GM19455 (cell line): ENCODE measurements at regions not wholly inside any gene's neighbourhood (a gene's known extent, or its start where the extent isn't known, plus 50 kb on each side); places are given as distances from the start of the nearest gene placed in this dataset.
"Not testable (repeated sequence)": the region's sequence is repeated elsewhere in the genome, so short reads cannot be mapped to it uniquely, and the experiment has no call there.

Experiments used
- ATAC-seq: cut with Tn5 transposase; IDR thresholded peaks from one replicate; pipeline ENCODE4 v1.9.1; 2021; ENCODE audit not compliant: unreplicated experiment

DNA sequence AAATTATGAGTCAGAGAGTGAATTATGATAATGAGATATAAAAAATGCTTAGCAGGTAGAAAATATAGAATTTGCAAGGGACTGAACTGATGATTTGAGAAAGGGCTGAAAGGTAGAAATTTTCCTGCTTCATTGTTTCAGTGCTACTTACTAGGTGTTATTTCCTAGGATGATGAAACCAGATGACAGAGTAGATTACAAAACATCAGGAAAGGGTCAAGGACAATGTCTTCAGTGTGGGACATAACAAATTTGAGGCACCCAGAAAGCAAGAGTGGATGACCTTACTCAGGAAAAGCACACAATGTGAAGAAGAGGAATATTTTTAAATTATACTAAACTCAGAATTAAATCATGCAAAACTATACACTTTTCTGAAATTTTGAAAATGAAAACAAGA is 102.1 kb downstream of the SHCBP1 start:
- ATAC-seq = no peak

DNA sequence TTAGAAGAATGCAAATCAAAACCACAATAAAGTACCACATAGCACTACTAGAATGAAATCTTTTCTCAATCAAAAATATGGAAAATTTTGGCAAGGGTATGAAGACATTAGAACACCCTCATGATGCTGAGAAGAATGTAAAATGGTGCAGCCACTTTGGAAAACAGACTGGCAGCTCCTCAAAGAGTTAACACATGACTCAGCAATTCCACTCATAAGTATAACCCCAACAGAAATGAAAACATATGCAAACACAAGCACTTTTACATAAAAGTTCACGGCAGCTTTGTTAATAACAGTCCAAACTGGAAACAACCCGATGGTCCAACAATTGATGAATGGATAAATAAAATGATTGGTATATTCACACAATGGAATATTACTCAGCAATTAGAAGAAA is 124.5 kb downstream of the SHCBP1 start:
- no peak for ATAC-seq

DNA sequence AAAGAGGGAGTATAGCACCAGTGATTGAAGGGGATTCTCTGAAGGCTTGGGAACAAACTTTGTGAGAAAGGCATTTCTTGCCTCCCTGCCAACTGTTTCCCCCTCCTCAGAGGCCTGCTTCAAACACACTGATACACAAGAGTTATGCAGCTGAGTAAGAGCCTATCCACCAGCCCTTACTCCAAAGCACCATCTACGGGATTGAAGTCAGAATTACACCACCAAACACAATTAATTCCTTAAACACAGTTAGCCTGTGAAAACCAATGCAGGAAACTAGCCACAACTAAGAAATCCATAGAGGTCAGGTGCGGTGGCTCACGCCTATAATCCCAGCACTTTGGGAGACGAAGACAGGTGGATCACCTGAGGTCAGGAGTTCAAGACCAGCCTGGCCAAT is 138.3 kb downstream of the SHCBP1 start:
- ATAC-seq = no peak

DNA sequence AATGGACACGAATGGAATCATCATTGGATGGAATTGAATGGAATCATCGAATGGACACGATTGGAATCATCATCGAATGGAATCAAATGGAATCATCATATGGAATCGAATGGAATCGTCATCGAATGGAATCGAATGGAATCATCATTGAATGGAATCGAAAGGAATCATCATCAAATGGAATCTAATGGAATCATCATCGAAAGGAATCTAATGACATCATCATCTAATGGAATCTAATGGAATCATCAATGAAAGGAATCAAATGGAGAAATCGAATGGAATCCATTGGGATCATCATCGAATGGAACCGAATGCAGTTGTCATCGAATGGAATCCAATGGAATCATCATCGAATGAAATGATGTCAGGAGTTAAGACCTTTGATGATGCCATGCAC is 154.9 kb downstream of the SHCBP1 start:
- no peak for ATAC-seq

DNA sequence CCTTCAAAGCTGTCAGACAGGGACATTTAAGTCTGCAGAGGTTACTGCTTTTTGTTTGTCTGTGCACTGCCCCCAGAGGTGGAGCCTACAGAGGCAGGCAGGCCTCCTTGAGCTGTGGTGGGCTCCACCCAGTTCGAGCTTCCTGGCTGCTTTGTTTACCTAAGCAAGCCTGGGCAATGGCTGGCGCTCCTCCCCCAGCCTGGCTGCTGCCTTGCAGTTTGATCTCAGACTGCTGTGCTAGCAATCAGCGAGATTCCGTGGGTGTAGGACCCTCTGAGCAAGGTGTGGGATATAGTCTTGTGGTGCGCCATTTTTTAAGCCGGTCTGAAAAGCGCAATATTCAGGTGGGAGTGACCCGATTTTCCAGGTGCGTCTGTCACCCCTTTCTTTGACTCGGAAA is 166.4 kb downstream of the SHCBP1 start:
- not testable (repeated sequence) for ATAC-seq

DNA sequence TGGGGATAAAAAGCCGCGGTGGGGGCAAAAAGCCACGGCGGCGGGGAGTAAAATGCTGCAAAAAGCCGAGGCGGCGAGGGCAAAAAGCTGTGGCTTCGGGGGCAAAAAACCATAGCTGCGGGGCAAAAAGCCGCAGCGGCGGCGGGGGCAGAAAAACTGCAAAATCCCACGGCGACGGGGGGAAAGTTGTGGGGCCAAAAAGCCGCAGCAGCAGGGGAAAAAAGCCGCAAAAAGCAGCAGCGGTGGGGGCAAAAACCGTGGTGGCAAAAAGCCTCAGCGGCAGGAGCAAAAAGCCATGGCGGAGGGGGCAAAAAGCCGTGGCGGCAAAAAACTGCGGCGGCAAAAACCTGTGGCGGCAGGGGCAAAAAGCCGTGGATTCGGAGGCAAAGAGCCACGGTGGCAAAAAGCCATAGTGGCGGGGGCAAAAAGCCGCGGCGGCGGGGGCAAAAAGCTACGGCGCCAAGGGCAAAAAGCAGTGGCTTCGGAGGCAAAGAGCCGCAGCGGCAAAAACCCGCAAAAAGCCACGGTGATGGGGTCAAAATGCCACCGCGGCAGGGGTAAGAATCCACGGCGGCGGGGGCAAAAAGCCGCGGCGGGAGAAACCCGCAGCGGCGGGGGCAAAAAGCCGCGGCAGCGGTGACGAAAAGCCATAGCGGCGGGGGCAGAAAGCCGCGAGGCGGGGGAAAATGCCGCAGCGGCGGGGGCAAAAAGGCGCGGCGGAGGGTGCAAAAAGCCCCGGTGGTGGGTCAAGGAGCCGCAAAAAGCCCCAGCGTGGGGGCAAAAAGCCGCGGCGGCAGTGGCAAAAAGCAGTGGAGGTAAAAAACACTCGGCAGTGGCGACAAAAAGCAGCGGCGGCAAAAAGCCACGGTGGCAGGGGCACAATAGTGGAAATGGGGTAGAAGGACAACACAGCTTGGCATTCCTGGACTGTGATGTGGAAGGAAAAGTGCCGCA is 192.8 kb downstream of the SHCBP1 start:
- ATAC-seq = no peak

DNA sequence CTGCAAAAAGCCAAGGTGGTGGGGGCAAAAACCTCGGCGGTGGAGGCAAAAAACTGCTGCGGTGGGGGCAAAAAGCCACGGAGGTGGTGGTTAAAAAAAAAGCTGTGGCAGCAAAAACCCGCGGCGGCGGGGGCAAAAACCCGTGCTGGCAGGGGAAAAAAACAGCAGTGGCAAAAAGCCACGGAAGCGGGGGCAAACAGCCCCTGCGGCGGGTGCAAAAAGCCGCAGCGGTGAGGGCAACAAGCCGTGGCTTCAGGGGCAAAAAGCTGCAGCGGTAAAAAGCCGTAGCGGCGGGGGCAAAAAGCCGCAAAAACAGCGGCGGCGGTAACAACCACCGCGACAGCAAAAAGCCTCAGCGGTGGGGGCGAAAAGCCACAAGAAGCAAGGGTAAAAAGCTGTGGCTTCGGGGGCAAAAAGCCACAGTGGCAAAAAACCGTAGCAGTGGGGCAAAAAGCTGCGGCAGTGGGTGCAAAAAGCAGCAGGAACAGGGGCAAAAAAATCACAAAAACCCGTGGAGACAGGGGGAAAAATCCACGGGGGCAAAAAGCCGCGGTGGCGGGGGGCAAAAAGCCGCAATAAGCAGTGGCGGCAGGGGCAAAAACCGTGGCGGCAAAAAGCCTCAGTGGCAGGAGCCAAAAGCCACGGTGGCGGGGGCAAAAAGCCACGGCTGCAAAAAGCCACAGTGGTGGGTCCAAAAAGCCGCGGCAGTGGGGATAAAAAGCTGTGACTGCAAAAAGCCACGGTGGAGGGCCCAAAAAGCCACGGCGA is 193.7 kb downstream of the SHCBP1 start:
- ATAC-seq = no peak

DNA sequence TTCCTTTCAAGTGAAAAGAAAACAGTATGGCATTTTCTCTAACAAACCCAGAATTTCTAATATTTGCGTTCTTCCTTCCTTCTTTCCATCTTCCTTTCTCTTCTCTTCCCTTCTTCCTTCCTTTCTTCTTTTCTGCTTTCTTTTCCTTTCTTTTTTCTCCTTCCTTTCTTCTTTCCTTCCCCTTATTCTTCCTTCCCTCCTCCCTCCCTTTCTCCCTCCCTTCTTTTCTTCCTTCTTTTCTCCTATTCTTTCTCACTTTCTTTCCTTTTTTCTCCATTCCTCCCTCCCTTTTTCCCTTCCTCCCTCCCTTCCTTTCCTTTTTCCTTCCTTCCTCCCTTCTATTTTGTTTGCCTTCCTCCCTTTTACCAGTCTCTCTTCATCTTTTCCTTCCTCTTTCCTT is 194.8 kb downstream of the SHCBP1 start:
- ATAC-seq = no peak

DNA sequence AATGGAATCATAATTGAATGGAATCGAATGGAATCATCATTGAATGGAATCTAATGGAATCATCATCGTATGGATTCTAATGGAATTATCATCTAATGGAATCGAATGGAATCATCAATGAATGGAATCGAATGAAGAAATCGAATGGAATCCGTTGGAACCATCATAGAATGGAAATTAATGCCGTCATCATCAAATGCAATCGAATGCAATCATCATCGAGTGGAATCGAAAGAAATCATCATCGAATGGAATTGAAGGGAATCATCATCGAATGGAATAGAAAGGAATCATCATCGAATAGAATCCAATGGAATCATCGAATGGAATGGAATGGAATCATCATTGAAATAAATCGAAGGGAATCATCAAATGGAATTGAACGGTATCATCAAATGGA is 217.2 kb downstream of the SHCBP1 start:
- no peak for ATAC-seq

DNA sequence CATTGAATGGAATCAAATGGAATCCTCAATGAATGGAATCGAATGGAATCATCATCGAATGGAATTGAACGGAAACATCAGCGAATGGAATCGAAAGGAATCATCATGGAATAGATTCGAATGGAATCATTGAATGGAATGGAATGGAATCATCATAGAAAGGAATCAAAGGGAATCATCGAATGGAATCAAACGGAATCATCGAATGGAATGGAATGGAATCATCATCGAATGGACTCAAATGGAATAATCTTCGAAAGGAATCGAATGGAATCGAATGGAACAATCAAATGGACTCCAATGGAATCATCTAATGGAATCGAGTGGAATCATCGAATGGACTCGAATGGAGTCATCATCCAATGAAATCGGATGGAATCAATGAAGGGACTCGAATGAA is 222.6 kb downstream of the SHCBP1 start:
- not testable (repeated sequence) for ATAC-seq

DNA sequence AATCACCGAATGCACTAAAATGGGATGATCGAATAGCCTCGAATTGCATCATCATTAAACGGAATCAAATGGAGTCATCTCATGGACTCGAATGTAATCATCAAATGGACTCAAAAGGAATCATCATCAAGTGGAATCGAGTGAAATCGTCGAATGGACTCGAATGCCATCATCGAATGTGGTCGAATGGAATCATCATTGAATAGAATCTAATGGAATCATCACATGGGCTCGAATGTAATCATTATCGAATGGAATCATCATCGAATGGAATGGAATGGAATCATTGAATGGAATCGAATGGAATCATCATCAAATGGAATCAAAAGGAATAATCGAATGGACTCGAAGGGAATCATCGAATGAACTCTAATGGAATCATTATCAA is 224.3 kb downstream of the SHCBP1 start:
- not testable (repeated sequence) for ATAC-seq

DNA sequence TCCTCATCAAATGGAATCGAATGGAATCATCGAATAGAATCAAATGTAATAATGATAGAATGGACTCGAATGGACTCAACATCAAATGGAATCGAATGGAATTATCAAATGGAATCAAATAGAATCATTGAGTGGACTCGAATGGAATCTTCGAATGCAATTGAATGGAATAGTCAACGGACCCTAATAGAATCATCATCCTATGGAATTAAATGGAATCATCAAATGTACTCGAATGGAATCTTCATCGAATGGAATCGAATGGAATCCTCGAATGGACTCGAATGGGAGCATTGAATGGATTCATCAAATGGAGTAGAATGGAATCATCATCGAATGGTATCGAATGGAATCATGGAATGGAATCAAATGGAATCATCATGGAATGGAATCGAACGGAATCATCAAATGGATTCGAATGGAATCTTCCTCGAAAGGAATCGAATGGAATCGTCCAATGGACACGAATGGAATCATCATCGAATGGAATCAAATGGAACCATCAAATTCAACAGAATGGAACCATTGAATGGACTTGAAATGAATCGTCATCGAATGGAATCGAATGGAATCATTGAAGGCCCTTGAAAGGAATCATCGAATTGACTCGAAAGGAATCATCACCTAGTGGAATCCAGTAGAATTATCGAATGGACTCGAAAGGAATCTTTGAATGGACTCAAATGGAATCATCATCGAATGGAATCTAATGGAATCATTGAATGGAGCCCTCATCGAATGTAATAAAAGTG is 224.9 kb downstream of the SHCBP1 start:
- ATAC-seq = not testable (repeated sequence)

DNA sequence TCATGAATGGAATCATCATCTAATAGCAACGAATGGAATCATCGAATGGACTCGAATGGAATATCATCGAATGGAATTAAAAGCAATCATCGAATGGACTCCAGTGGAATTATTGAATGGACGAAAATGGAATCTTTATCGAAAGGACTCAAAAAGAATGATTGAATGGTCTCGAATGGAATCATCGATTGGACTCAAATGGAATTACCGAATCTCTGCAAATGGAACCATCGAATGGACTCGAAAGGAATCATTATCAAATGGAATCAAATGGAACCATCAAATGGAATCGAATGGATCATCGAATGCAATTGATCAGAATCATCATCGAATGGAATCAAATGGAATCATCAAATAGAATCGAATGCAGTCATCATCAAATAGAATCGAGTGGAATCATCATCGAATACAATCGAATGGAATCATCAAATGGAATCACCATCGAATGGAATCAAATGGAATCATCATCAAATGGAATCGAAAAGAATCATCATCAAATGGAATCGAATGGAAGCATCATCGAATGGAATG is 225.7 kb downstream of the SHCBP1 start:
- ATAC-seq = not testable (repeated sequence)

DNA sequence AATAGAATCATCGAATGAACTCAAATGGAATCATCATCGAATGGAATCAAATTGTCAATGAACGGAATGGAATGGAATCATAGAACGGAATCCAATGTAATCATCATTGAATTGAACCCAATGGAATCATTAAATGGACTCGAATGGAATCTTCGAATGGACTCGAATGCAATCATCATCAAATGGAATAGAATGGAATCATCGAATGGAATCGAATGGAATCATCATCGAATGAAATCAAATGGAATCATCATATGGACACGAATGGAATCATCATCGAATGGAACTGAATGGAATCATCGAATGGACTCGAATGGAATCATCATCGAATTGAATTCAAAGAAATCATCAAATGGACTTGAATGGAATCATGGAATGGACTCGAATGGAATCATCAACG is 226.2 kb downstream of the SHCBP1 start:
- not testable (repeated sequence) for ATAC-seq

DNA sequence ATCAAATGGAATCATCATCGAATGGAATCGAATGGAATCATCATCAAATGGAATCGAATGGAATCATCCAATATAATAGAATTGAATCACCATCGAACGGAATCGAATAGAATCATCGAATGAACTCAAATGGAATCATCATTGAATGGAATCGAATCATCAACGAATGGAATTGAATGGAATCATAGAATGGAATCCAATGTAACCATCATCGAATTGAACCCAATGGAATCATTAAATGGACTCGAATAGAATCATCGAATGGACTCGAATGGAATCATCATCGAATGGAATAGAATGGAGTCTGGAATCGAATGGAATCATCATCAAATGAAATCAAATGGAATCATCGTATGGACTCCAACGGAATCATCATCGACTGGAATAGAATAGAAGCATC is 227.0 kb downstream of the SHCBP1 start:
- not testable (repeated sequence) for ATAC-seq

DNA sequence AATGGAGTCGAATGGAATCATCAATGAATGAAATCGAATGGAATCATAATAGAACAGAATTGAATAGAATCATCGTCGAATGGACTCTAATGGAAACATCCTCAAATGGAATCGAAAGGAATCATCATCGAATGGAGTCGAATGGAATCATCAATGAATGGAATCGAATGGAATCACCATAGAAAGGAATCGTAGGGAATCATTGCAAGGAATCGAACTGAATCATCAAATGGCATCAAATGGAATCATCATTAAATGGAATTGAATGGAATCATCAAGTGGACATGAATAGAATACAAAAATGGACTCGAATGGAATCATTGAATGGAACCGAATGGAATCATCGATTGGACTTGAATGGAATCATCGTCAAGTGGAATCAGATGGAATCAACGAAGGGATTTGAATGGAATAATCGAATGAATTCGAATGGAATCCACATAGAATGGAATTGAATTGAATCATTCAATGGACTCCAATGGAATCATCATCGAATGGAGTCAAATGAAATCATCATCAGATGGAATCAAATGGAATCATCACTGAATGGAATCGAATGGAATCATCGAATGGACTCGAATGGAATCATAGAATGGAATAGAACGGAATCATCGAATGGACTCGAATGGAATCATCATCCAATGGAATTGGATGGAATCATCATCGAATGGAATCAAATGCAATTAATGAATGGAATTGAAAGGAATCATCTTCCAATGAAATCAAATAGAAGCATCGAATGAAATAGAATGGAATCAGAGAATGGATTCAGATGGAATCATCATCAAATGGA is 228.1 kb downstream of the SHCBP1 start:
- ATAC-seq = not testable (repeated sequence)

DNA sequence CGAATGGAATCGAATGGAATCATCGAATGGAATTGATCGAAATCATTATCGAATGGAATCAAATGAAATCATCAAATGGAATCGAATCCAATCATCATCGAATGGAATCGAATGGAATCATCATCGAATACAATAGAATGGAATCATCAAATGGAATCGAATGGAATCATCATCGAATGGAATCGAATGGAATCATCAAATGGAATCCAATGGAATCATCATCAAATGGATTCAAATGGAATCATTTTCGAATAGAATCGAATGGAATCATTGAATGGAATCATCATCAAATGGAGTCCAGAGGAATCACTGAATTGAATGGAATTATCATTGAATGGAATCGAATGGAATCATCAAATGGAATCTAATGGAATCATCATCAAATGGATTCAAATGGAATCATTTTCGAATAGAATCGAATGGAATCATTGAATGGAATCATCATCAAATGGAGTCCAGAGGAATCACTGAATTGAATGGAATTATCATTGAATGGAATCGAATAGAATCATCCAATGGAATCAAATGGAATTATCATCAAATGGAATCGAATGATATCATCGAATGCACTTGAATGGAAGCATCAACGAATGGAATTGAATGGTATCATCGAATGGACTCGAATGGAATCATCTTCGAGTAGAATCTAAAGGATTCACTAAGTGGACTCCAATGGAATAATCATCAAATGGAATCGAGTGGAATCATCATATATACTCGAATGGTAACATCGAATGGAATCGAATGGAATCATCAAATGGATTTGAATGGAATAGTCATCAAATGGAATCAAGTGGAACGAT is 230.3 kb downstream of the SHCBP1 start:
- not testable (repeated sequence) for ATAC-seq

DNA sequence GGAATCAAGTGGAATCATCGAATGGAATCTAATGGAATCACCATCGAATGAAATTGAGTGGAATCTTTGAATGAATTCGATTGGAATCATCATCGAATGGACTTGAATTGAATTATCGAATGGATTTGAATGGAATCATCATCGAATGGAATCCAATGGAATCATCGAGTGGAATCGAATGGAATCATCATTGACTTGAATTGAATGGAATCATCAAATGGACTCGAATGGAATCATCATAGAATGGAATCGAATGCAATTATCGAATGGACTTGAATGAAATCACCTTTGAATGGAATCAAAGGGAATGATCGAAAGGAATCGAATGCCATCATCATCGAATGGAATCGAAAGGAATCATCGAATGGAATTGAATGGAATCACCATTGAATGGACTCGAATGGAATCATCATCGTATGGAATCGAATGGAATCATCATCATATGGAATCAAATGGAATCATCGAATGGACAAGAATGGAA is 231.6 kb downstream of the SHCBP1 start:
- ATAC-seq = not testable (repeated sequence)

DNA sequence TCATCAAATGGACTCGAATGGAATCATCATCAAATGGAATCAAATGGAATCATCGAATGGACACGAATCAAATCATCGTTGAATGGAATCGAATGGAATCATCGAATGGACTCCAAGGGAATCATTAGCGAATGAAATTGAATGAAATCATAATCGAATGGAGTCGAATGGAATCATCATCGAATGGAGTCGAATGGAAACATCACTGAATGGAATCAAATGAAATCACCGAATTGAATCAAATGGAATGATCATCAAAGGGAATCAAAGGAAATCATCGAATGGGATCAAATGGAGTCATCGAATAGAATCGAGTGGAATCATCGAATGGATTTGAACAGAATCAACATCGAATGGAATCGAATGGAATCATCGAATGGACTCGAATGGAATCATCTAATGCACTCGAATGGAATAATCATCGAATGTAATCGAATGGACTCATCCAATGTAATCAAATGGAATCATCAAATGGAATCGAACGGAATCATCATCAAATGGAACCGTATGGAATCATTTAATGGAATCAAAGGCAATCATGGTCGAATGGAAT is 232.2 kb downstream of the SHCBP1 start:
- ATAC-seq = not testable (repeated sequence)
